GM21825 (cell line): ENCODE measurements at regions not wholly inside any gene's neighbourhood (a gene's known extent, or its start where the extent isn't known, plus 50 kb on each side); places are given as distances from the start of the nearest gene placed in this dataset.

Source experiments
- ATAC-seq: cut with Tn5 transposase; IDR thresholded peaks from one replicate; pipeline ENCODE4 v1.9.1; 2021; ENCODE audit warnings: mild to moderate bottlenecking, moderate library complexity; ENCODE audit not compliant: unreplicated experiment

DNA sequence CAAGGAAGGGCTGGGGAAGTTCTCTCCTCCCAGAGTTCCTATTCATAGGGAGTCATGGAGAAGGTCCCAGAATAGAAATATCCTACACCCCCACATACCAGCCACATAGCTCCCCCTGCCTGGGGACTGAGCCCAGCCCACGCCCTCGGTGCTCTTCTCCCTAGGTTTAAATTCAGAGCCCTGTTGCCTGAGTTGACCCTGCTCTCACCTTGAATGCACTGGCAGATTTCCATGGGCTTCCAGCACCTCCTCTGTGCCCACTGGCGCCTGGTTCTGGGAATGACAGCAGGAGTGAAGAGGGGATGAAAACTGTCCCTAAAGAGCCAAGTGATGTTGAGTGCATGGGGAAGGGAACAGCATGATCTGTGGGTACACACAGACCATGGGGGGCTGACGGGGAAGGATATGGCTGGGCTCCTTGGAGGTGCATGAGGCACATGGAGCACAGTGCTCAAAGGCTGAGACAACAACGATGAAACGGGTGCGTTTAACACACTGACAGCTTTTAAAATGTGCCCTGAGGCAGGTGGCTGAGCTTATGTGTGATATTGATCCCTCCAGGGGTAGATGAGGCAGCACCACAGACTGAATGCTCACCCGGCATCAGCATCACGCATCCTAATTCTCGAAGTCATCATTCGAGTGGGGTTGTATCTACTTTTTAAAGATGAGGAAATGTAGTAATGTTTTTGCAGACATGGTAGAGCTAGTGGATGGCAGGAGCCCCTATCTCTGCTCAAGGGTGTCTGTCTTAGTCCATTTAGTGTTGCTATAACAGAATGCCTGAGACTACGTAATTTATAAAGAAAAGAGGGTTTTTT, 53.7 kb upstream of the IGFBP3 start:
- no peak for ATAC-seq

DNA sequence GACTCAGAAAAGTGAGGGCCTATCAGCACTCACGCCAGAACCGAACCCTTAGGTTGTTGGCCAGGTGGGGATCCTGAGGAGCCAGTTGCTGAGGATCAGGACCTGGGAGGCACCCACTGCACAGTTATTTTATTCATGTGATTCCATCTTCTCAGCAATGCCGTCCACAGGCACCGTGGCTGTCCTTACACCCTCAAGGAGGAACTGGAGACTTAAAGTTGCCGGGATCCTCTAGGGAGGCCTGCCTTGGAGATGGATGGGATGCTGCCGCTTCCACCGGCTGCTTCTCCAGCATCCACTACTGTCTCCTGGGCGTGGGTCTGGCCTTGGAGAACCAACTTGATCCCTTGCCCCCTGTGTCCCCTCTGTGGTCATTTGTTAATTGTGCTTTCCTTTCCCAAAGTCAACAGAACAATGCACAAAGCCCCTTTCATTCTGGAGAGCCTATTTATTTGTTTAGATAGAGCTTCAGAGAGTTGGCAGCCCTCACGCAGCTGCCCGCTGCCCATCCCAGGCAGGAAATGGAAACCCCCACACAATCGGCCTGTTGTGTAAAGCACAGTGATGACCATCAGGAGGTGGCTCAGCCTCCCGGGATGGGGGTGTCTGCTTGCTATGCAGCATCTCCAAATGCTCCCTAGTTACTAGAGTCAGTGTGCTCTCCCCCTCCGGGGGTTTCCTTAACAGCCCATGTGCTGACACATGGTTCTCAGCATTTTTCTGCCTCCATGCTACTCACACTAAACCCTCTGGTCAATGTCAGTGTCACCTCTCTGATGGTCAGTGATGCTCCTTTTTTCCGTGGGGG, 52.9 kb upstream of the IGFBP3 start:
- no peak for ATAC-seq

DNA sequence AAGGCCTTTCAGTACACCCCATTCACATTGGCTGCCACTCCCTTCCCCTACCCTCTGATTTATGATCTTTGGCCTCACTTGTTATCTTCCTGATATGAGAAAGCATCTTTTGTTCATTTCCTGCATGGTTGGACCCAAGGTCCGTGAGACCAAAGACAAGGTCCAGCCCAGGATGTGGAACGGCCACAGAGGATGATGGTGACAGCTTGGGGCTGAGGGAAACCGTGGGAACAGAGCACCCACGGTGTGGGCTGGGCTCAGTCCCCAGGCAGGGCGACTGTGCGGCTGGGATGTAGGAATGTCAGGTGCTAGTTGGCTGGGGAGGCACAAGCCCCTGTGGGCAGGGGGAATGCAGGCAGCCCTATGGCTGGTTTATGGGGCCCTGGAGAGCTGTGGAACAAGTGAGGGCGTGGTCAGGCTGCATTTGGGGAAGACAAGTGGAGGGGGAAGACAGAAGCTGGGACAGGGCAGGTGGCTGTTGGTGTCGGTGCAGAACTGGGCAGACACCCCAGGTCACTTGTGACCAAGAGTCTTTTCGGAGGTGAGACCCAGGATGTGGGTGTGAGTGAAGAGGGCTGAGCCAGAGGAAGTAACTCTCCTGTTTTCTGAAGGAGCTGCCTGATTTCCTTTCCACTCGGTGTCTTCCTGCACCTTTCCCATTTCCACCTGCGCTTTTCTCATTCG, 51.7 kb upstream of the IGFBP3 start:
- no peak for ATAC-seq

DNA sequence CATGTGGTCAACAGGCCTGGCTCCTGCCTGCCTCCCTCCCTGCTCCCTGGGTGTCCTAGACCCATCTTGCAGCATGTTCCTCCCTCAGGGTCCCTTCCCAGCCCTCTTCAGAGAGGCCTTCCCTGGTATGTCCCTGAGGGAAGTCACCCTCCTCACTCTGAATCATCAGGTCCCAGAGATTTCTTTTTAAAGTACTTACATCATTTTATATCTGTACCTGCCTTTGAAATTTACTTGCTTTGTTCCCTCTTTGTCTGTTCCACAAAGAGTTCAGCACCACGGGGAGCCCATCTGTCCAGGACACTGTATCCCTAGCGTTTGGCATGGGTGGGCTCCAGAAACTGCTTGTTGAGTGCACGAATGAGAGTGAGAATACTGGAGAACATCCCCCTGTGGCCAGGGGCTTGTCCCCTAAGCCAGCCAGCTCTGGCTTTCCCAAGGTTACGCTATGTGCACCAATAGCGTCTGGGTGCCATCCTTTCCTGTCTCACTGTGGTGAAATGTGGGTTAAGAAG, 50.6 kb upstream of the IGFBP3 start:
- ATAC-seq, result no peak

DNA sequence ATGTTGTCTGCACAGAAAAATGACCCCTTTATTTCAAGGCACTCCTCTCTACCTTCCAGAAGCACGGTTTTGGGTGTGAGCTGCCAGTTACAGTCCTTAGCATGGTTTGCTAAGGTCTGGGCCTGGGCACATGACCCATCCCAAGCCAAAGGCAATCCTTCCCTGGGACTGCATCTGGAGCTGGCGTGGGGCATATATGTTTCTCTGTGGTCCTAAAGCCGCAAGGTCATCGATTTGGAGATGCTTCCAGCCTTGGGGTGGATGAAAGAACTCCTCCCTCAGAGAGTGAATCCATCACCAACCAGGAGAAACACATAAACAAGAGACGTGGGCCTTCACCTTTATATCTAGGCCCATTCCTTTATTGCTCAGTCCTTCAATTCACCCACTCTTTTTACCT, 50.1 kb upstream of the IGFBP3 start:
- ATAC-seq, result no peak
